CD4-positive, alpha-beta T cell treated with Interferon gamma for 1 hour (primary cell): ENCODE measurements at regions not wholly inside any gene's neighbourhood (a gene's known extent, or its start where the extent isn't known, plus 50 kb on each side); places are given as distances from the start of the nearest gene placed in this dataset.

ENCODE experiments used
- DNase-seq: peaks from one replicate; pipeline ENCODE4 v3.0.0-alpha.2; 2020

DNA sequence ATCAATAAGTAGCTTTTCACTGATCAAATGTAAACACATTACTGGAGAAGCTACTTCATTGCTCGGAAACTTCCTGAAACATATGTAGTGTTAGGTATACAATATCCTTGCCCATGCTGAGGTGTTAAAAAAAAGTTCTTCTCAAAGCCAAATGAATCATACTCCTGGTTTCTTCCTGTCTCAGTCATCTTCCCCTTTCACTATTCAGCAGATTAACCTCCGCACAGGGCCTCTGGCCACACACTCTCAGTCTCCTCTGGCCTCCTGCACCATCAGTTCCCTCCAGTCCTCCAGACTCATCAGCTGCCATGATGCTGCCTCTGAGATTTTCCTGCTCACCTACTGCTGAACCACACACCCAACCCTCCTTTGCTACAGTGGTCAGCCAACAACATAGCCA, 70.5 kb upstream of the BOC start:
- peak; percentile 3 for DNase-seq

DNA sequence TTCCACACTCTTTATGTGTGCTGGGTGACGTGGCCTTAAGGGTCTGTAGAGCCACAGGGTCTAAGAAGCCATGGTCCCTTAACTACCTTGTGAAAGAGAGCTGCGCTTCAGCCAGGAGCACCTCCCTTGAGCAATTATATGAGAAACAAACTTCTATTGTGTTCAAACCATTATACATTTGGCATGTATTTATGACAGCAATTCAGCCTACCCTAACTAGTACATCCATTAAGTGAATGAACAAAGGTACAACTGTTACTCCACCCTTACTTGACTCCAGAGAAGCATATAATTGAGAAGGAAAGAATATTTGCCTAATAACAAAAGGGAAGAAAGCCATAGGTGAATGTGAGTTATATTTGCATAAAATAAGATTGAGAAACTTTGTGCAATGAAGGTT, 69.8 kb upstream of the BOC start:
- DNase-seq: no peak

DNA sequence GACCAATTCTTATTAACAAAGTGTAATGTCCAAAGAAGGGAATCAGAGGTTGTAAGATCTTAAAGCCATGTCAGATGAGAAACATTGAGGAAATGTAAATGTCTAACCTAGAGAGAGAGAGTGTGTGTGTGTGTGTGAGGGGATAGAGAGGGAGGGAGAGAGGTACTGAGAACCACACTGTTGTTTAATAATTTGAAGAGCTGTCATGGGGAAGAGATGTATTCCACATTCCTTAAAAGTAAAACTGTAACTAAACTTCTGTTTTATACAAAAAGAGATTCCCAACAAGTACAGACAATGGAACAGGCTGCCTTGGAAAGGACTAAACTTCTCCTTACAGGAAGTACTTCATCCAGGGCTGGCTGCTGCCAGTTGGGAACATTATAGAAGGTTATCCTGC, 68.9 kb upstream of the BOC start:
- DNase-seq: no peak

DNA sequence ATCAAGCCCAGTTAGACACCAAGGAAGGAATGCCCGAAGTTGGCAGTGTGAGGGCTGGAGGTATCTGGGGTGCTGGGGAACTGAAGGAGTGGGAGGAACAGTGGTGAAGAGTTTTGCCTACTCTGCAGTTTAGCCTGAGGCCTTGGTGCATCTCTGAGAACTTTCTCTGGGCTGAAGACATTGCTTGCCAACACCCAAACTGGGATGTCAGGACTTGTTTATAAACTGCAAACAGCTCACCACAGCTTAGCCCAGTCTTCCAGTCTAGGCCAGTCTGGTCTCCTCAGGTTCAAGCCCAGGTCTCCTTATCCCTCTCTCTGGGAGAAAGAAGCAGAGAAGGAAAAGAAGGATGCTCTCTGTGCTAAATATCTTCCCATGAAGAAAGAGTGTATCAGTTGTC, 68.0 kb upstream of the BOC start:
- DNase-seq: no peak

DNA sequence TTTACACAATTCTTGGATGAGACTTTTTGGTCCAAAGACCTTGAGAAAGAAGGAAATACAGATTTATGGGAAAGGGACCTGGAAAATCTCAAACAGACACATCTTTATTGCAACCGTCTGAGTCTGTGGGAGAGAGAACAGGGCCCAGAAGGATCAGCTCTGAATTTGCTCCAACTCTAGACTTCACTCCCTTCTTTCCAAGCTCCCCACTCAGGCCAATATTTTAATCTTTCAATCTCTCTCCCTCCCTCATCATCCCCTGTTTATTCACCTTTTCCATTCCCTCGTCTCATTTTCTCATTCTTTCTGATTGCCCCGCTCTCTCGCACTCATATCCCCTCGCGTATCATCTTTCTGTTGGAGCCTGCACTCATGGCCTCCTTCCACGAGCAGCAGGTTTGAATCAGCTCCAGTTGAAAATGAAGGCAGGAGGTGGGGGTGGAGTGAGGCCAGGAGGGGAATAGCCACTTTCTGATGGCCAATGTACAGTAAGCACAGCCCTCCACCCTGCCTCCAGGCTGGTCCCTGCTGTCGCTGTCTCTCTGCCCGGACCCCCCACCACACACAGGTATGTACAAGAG, 63.6 kb upstream of the BOC start:
- no peak for DNase-seq

DNA sequence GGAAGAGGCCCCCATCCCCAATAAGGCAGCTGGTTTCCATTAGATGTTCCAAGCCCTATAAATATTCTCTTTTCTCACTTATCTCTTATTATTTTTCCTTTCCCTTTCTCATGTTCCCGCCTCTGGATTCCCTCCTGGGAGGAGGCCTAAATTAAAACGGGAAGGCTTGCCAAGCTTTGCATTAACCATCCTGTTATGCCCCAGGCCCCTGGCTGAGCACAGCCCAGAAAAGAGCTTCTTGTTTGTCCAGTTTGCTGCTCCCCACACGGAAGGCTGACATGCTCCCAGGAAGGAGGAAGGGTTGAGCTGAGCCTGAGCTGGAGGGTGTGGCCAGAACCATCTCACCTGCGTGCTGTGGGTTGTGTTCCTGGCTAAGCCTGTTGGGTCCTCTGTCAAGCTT, 63.1 kb upstream of the BOC start:
- no peak for DNase-seq

DNA sequence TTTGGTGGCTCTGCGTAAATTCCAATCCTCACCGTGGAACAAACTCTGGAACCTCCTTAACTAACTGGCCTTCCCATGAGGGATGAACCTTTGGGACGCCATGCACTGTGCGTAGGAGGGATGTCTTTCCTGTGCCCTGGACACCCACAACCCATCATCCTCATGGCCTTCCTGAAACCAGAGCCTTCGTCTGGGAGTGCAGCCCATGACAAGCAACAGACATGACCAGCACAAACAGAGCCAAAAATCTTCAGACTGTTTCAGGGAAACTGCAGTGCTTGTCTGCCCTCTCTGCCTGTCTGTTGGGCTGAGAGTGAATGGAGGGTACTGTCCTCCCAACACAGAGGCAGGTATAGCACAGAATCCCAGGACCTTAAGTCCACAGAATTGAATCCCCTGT, 61.1 kb upstream of the BOC start:
- no peak for DNase-seq

DNA sequence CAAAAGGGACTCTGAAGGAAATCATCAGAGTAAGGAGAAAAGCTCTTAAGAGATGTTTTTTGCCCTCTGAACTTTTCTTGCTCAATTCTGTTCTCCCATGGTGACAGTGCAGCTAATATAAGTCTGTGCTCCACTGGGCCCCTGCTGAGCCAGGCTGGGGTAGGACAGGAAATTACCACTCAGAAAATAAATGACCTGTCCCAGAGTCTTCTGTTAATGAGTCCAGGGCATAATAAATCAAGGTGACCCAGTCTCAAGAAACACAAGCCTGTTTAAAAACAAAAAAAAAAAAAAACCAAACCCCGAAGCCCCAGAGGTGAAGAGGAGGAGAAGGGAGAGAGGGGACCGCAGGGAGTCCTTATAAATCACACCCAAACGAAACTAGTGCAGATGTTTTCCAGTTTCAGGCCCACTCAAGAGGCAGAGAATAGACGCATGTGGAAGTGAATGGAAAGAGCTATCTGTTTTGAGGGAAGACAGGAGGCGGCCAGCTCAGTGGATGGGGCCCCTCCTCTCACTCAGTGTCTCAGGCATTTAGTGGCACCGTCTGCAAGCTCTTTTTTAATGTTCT, 59.8 kb upstream of the BOC start:
- no peak for DNase-seq

DNA sequence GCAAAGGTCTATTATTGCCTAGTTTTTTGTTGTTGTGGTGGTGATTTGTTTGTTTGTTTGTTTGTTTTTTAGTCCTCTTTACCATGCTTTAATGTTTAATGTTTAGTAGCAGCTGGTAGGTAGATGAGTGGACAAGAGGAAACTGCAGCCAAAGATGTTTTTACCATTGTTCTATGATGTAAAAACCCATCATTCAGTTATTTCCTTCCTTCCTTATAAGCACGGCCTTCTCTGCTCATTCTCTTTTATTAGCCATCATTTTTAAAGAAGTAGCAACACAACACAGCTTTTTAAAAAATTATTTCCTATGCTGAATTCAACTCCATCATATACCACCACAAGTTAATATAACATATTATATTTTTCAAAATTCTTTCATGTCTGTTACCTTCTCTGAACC, 58.5 kb upstream of the BOC start:
- DNase-seq: no peak

DNA sequence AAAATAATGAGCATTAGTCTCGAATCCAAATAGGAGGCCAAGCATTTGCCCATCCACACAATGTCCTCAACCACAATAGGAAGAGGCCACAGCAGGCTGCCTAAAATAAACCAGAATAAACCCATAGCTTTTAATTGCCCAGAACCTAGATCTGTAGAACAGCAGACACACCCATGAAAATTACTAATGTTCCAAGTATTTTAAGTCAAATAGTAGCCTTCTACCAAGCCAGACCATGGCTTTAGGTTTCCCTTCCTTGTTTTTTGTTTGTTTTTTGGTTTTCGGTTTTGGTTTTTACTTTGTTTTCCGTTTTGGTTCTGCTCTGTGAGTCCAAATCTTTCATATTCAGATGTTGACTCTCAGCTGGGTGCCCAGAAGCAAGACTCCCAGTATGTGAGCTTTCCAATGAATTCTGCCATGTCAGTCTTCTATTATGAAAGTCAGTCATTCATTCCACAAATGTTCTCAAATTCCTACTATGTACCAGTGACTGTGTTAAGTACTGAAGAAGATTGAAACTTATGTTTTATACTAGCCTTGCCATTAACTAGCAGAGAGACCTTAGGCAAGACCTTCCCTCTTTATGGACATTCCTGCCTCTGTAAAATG, 57.8 kb upstream of the BOC start:
- DNase-seq: no peak

DNA sequence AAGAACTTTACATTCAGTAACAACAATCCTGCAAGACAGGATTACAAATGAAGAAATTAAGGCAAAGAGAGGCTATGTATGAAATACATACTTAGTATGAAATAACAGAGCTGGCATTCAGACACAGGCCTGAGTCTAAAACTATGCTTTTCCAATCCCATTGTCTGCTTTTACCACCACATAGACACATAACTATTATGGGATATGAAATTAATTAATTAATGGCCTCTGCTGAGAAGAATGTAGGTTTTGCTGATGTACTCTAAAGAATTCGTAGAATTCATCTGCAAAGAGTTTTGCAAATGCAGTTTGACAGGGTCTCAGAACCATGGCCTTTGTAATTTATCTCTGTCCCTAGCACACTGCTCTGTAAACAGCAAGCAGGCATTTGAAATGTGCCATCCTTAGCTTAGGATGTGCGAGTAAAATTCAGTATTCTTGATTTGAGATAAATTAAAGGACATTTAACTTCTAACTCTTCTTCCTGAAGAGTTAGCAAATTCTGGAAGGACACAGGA, 54.5 kb upstream of the BOC start:
- no peak for DNase-seq

DNA sequence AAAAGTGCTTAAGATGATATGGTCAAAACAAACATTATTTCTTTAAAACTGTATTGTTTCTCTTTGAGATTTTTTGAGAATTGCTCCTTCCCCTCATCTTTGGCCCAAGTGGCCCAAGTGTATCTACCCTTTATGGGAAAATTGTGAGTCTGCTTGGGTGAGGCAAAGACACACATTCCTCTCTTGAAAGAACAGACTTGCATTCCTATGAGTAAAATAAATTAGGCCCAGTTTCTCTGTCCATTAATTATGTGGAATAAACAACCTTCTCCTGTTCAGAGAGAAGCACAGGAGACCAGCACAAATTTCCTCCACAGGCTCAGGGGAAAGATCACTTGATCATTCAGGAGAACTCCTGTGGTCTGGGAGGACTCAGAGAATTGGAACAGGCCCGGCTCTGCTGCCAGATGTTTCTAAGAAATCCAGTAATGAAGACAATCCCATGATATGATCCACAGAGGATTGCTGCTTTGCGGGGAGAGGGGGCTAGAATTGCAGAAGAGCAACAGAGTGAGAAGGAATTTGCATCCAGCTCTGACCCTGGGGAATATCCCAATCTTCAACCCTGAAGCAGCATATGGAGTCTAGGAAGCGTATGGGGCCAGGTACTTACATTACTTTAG, 53.8 kb upstream of the BOC start:
- DNase-seq: no peak

DNA sequence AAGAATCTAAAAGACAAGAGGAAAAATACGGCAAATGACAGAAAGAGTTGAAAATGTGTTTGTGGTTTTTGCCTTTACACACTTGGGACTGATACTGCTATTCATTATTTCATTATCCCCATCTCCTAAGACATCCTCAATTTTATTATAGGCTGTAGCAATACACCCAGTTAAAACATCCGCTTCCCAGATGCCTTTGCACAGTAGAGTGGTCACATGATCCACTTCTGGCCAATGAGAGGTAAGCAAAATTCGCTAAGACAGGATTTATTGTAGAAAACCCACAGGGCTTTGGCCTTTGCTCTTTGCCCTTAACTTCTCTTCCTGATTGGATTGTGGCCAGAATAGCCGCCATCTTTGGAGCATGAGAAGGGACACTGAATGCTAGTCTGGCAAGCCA, 53.2 kb upstream of the BOC start:
- no peak for DNase-seq
